HG03432 (cell line): ENCODE measurements at regions not wholly inside any gene's neighbourhood (a gene's known extent, or its start where the extent isn't known, plus 50 kb on each side); places are given as distances from the start of the nearest gene placed in this dataset.
A peak's percentile ranks its signal among the peaks of the same experiment; 100 is the strongest.
"Not testable (repeated sequence)": the region's sequence is repeated elsewhere in the genome, so short reads cannot be mapped to it uniquely, and the experiment has no call there.

Experiments
- ATAC-seq: cut with Tn5 transposase; IDR thresholded peaks from one replicate; pipeline ENCODE4 v1.9.1; 2021; ENCODE audit warnings: mild to moderate bottlenecking, moderate library complexity; ENCODE audit not compliant: unreplicated experiment

GRCh38 chr7:32658467-32658869, 163.2 kb downstream of the AVL9 start:
- peak; percentile 62 for ATAC-seq

- peak; percentile 25 for ATAC-seq
These were observed 162.7 kb downstream of the AVL9 start for GRCh38 chr7:32658034-32658433.

GRCh38 chr7:32654549-32654948, 159.3 kb downstream of the AVL9 start:
- ATAC-seq = not testable (repeated sequence)

GRCh38 chr7:32650356-32650755, 155.1 kb downstream of the AVL9 start:
- ATAC-seq = not testable (repeated sequence)

GRCh38 chr7:32648408-32649156, 153.3 kb downstream of the AVL9 start:
- no peak for ATAC-seq

GRCh38 chr7:32645255-32645654, 150.0 kb downstream of the AVL9 start:
- not testable (repeated sequence) for ATAC-seq

GRCh38 chr7:32643194-32643593, 147.9 kb downstream of the AVL9 start:
- ATAC-seq = no peak

GRCh38 chr7:32639122-32639521, 143.8 kb downstream of the AVL9 start:
- peak; percentile 23 for ATAC-seq

GRCh38 chr7:32638479-32639121, 143.3 kb downstream of the AVL9 start:
- peak; percentile 95 for ATAC-seq
